Endothelial cell of umbilical vein (primary cell): ENCODE measurements at regions not wholly inside any gene's neighbourhood (a gene's known extent, or its start where the extent isn't known, plus 50 kb on each side); places are given as distances from the start of the nearest gene placed in this dataset.

Experiments used
- BruUV-seq: library from RNA; stranded (reverse); fragments of 400-500 nt; replicated peaks from 2 replicates; lab custom pipeline; 2021; lab: Mats Ljungman, UMichigan
- CTCF ChIA-PET: fragments of 300-600, 350-600 bp; sonication (Branson Sonifier 250); formaldehyde crosslinking; loops from one replicate; lab custom pipeline; 2021; ENCODE audit warnings: antibody characterized with exemption, inconsistent platforms; lab: Charles Lee
- POLR2A ChIA-PET: fragments of 300-600, 350-600 bp; sonication (Branson Sonifier 250); formaldehyde crosslinking; loops from one replicate; lab custom pipeline; 2021; ENCODE audit warnings: antibody characterized with exemption, inconsistent platforms; lab: Charles Lee
- DNase-seq: peaks from one replicate; pipeline ENCODE4 v3.0.0-alpha.2; 2011; ENCODE audit warnings: low read depth, low spot score
- FAIRE-seq: peaks from 2 replicates; lab custom pipeline; 2011; peaks lifted over from hg19 to GRCh38; lab: Jason Lieb, UNC
- H2AFZ ChIP-seq: 2 replicates; pipeline ENCODE4 v1.6.0; 2012; ENCODE audit warnings: low read depth, low read length, control low read depth, inconsistent platforms
- H3K27ac ChIP-seq: 2 replicates; pipeline ENCODE4 v1.5.1; 2011; ENCODE audit warnings: low read depth, mild to moderate bottlenecking, control low read depth, low read length, moderate library complexity; ENCODE audit not compliant: insufficient read depth
- H3K27me3 ChIP-seq, 2 experiments: 2 replicates each; pipeline versions ENCODE4 v1.6.0 to v1.6.1; 2011; ENCODE audit warnings: low read length in 2 of 2, mixed read lengths in 1 of 2; ENCODE audit not compliant: control insufficient read depth in 2 of 2, insufficient read depth in 2 of 2
- H3K36me3 ChIP-seq, 2 experiments: 2 replicates in 1 of 2; 3 replicates in 1 of 2; pipeline ENCODE4 v1.5.1; 2011; ENCODE audit warnings: low read length in 2 of 2, mild to moderate bottlenecking in 1 of 2, moderate library complexity in 1 of 2; ENCODE audit not compliant: control insufficient read depth in 2 of 2, insufficient read depth in 2 of 2; ENCODE audit errors: extremely low read depth in 1 of 2
- H3K4me1 ChIP-seq: 3 replicates; pipeline ENCODE4 v1.5.1; 2011; ENCODE audit warnings: mild to moderate bottlenecking, low read length; ENCODE audit not compliant: control insufficient read depth, insufficient read depth; ENCODE audit errors: extremely low read depth
- H3K4me2 ChIP-seq: 2 replicates; pipeline ENCODE4 v1.6.1; 2011; ENCODE audit warnings: low read length, control low read depth, mixed read lengths; ENCODE audit not compliant: insufficient read depth
- H3K4me3 ChIP-seq, 3 experiments: fragments of 200-600 bp in 1 of 3; sonication (generic), shearing (Covaris generic) in 1 of 3; replicated peaks in 1 of 3; 2 replicates each; pipeline ENCODE4 v1.5.1; 2011 to 2016; ENCODE audit warnings: control low read depth in 3 of 3, low read length in 3 of 3, mild to moderate bottlenecking in 2 of 3, inconsistent platforms in 1 of 3, low read depth in 1 of 3, moderate library complexity in 1 of 3; ENCODE audit not compliant: insufficient read depth in 1 of 3
- H3K79me2 ChIP-seq: 2 replicates; pipeline ENCODE4 v1.6.0; 2012; ENCODE audit warnings: low read length, inconsistent platforms; ENCODE audit not compliant: control insufficient read depth, insufficient read depth
- H3K9ac ChIP-seq: replicated peaks from 2 replicates; pipeline ENCODE3; 2011; ENCODE audit warnings: low read length, control low read depth; ENCODE audit not compliant: insufficient read depth; ENCODE audit errors: extremely low read depth
- H3K9me1 ChIP-seq: replicated peaks from 3 replicates; pipeline ENCODE4 v1.6.0; 2011; ENCODE audit warnings: mild to moderate bottlenecking, low read length; ENCODE audit not compliant: control insufficient read depth, insufficient read depth; ENCODE audit errors: extremely low read depth
- H3K9me3 ChIP-seq: replicated peaks from 2 replicates; pipeline ENCODE4 v1.5.1; 2012; ENCODE audit warnings: low read length, inconsistent platforms; ENCODE audit not compliant: control insufficient read depth, insufficient read depth
- H4K20me1 ChIP-seq: replicated peaks from 2 replicates; pipeline ENCODE3; 2011; ENCODE audit warnings: mild to moderate bottlenecking, low read length; ENCODE audit not compliant: control insufficient read depth, insufficient read depth; ENCODE audit errors: extremely low read depth
- EZH2 ChIP-seq: IDR thresholded peaks from 2 replicates; pipeline ENCODE4 v1.6.1; 2012; ENCODE audit warnings: borderline replicate concordance, low read depth, mild to moderate bottlenecking, moderate library complexity, low read length, inconsistent platforms; ENCODE audit not compliant: severe bottlenecking
- FOS ChIP-seq: IDR thresholded peaks from 2 replicates; pipeline ENCODE4 v1.6.1; 2011; ENCODE audit warnings: mild to moderate bottlenecking, low read length, moderate library complexity, borderline replicate concordance; ENCODE audit not compliant: insufficient read depth
- GATA2 ChIP-seq: IDR thresholded peaks from 2 replicates; pipeline ENCODE4 v1.7.0; 2011; ENCODE audit warnings: low read depth, mild to moderate bottlenecking, moderate library complexity, mixed read lengths, low read length; ENCODE audit not compliant: insufficient read length, insufficient read depth
- JUN ChIP-seq: IDR thresholded peaks from 2 replicates; pipeline ENCODE4 v1.6.1; 2011; ENCODE audit warnings: borderline replicate concordance, low read depth; ENCODE audit not compliant: insufficient read length, insufficient read depth
- MAX ChIP-seq: IDR thresholded peaks from 2 replicates; pipeline ENCODE4 v1.6.1; 2011; ENCODE audit not compliant: insufficient read depth, insufficient read length
- MYC ChIP-seq: IDR thresholded peaks from one replicate; pipeline ENCODE4 v1.6.1; 2011; ENCODE audit warnings: mild to moderate bottlenecking, low read depth, low read length
- POLR2A ChIP-seq: IDR thresholded peaks from 2 replicates; pipeline ENCODE4 v1.6.1; 2012; ENCODE audit warnings: low read depth, mild to moderate bottlenecking, control low read depth, low read length
- POLR2AphosphoS5 ChIP-seq: IDR thresholded peaks from 2 replicates; pipeline ENCODE4 v1.6.1; 2012; ENCODE audit warnings: low read depth, mild to moderate bottlenecking, control low read depth, low read length, moderate library complexity; ENCODE audit not compliant: insufficient read depth
- dilution Hi-C: fragments of 300-500 bp; cut with MboI; formaldehyde crosslinking; loops from one replicate; pipeline ENCODE4 v1.15.0; 2019; ENCODE audit warnings: low sequenced_read_pairs; ENCODE audit not compliant: extremely low pct_ligation_motif_present
- intact Hi-C: fragments of 100-400 bp; cut with micrococcal nuclease; formaldehyde crosslinking; loops from one replicate; pipeline ENCODE4 v1.10.0; 2022
- TF ChIP-seq, protein P1 (sequence below), 2 donors: IDR thresholded peaks; 1 replicate in 1 of 2; 2 replicates in 1 of 2; pipeline ENCODE4 v1.5.1; 2011; ENCODE audit warnings: low read length in 2 of 2, mild to moderate bottlenecking in 2 of 2, moderate library complexity in 2 of 2, control low read depth in 1 of 2, inconsistent platforms in 1 of 2, low read depth in 1 of 2; ENCODE audit not compliant: insufficient read depth in 1 of 2; ENCODE audit errors: extremely low read depth in 1 of 2

DNA sequence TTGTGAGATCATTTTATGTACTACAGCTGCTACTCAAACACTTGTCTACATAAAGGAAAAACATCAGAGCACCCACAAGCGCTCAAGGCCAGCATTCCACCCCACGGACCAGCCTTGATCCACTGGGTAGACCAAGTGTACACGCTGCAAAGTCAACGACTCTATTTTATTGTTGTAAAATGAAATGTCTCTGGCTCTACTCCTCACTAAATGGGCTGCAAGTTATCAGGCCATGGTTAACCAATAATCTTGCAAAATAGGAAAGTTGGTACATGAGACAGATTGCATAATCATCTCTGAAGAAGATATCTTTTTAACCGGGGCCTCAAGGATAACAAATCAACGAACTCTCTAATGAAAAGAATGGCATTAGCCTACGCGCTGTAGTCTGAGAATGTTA, 69.9 kb upstream of the FOXN3 start:
- H3K9ac ChIP-seq, result no peak overlapping the region
- H3K36me3 ChIP-seq, result no peaks in the 10 kb centered on the region
- dilution Hi-C loops (no loop called here), intact Hi-C loops (no loop called here)
- H3K4me2 ChIP-seq, result no peak overlapping the region
- ChIA-PET CTCF (no interaction called here), POLR2A (no interaction called here)
- no peak overlapping the region for H2AFZ ChIP-seq
- TF ChIP-seq POLR2AphosphoS5 (no peak), MAX (no peak), JUN (no peak), EZH2 (no peak), POLR2A (no peak), MYC (no peak), FOS (no peak), GATA2 (no peak)
- TF ChIP-seq, protein P1, sequence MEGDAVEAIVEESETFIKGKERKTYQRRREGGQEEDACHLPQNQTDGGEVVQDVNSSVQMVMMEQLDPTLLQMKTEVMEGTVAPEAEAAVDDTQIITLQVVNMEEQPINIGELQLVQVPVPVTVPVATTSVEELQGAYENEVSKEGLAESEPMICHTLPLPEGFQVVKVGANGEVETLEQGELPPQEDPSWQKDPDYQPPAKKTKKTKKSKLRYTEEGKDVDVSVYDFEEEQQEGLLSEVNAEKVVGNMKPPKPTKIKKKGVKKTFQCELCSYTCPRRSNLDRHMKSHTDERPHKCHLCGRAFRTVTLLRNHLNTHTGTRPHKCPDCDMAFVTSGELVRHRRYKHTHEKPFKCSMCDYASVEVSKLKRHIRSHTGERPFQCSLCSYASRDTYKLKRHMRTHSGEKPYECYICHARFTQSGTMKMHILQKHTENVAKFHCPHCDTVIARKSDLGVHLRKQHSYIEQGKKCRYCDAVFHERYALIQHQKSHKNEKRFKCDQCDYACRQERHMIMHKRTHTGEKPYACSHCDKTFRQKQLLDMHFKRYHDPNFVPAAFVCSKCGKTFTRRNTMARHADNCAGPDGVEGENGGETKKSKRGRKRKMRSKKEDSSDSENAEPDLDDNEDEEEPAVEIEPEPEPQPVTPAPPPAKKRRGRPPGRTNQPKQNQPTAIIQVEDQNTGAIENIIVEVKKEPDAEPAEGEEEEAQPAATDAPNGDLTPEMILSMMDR (IDR thresholded peaks at IDR 0.05; ENCODE audit: extremely low read depth in 1 of 2, insufficient read depth in 1 of 2, low read depth in 1 of 2, low read length in 2 of 2), result no peak
- no peaks in the 10 kb centered on the region for H3K27me3 ChIP-seq
- H3K9me3 ChIP-seq, result no peaks in the 10 kb centered on the region
- no peaks in the 10 kb centered on the region for H3K79me2 ChIP-seq
- no peaks in the 10 kb centered on the region for H4K20me1 ChIP-seq
- H3K4me3 ChIP-seq, result no peak overlapping the region
- H3K9me1 ChIP-seq, result no peaks in the 10 kb centered on the region
- H3K4me1 ChIP-seq, result no peaks in the 10 kb centered on the region
- DNase-seq (no peak), FAIRE-seq (no peak)
- no TSS peak for BruUV-seq
- H3K27ac ChIP-seq, result no peak overlapping the region
